MM.1S (cell line): ENCODE measurements at regions not wholly inside any gene's neighbourhood (a gene's known extent, or its start where the extent isn't known, plus 50 kb on each side); places are given as distances from the start of the nearest gene placed in this dataset.

ENCODE experiments used
- EZH2 ChIP-seq: fragments of 300-600 bp; sonication (generic); optimal IDR thresholded peaks from 2 replicates; pipeline ENCODE3; 2017; ENCODE audit warnings: low read depth, mild to moderate bottlenecking, antibody characterized with exemption, low read length, mixed read lengths
- EZH2phosphoT487 ChIP-seq: fragments of 300-600 bp; sonication (generic); IDR thresholded peaks from 2 replicates; pipeline ENCODE4 v1.6.1; 2018; ENCODE audit warnings: antibody characterized with exemption, low read length
- TF ChIP-seq, protein P1 (sequence below): fragments of 300-600 bp; sonication (generic); IDR thresholded peaks from 2 replicates; pipeline ENCODE4 v1.5.1; 2016; ENCODE audit warnings: antibody characterized with exemption, low read length, mixed read lengths

- TF ChIP-seq, protein P1, sequence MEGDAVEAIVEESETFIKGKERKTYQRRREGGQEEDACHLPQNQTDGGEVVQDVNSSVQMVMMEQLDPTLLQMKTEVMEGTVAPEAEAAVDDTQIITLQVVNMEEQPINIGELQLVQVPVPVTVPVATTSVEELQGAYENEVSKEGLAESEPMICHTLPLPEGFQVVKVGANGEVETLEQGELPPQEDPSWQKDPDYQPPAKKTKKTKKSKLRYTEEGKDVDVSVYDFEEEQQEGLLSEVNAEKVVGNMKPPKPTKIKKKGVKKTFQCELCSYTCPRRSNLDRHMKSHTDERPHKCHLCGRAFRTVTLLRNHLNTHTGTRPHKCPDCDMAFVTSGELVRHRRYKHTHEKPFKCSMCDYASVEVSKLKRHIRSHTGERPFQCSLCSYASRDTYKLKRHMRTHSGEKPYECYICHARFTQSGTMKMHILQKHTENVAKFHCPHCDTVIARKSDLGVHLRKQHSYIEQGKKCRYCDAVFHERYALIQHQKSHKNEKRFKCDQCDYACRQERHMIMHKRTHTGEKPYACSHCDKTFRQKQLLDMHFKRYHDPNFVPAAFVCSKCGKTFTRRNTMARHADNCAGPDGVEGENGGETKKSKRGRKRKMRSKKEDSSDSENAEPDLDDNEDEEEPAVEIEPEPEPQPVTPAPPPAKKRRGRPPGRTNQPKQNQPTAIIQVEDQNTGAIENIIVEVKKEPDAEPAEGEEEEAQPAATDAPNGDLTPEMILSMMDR = no peak
- TF ChIP-seq EZH2 = no peak
- TF ChIP-seq EZH2phosphoT487 = no peak
Observed at GRCh38 chr10:70986623-70986950, 98.2 kb upstream of the PCBD1 start.
